Karpas-422 (cell line): ENCODE measurements at regions not wholly inside any gene's neighbourhood (a gene's known extent, or its start where the extent isn't known, plus 50 kb on each side); places are given as distances from the start of the nearest gene placed in this dataset.

ENCODE experiments used
- DNase-seq: peaks from one replicate; pipeline ENCODE4 v3.0.0-alpha.2; 2015
- H2AFZ ChIP-seq: fragments of 200-600 bp; sonication (generic); 2 replicates; pipeline ENCODE4 v1.6.1; 2014; ENCODE audit warnings: antibody characterized with exemption, low read length, mixed read lengths
- H3K27ac ChIP-seq: fragments of 200-600 bp; sonication (generic); 2 replicates; pipeline ENCODE4 v1.5.1; 2014; ENCODE audit warnings: mild to moderate bottlenecking, low read length, moderate library complexity
- H3K27me3 ChIP-seq: fragments of 200-600 bp; sonication (generic); 2 replicates; pipeline ENCODE4 v1.6.1; 2014; ENCODE audit warnings: low read length, mixed read lengths
- H3K36me3 ChIP-seq: fragments of 200-600 bp; sonication (generic); 2 replicates; pipeline ENCODE4 v1.6.1; 2014; ENCODE audit warnings: low read length, mixed read lengths; ENCODE audit not compliant: insufficient read depth
- H3K4me1 ChIP-seq: fragments of 200-600 bp; sonication (generic); 2 replicates; pipeline ENCODE4 v1.6.1; 2014; ENCODE audit warnings: mild to moderate bottlenecking, low read length, mixed read lengths
- H3K4me2 ChIP-seq: fragments of 200-600 bp; sonication (generic); 2 replicates; pipeline ENCODE4 v1.6.1; 2014; ENCODE audit warnings: low read length, low read depth, mild to moderate bottlenecking; ENCODE audit not compliant: poor library complexity, severe bottlenecking
- H3K4me3 ChIP-seq: fragments of 200-600 bp; sonication (generic); 2 replicates; pipeline ENCODE4 v1.5.1; 2014; ENCODE audit warnings: mild to moderate bottlenecking, antibody characterized with exemption, low read length, mixed read lengths
- H3K79me2 ChIP-seq: fragments of 200-600 bp; sonication (generic); 2 replicates; pipeline ENCODE4 v1.6.1; 2014; ENCODE audit warnings: mild to moderate bottlenecking, low read length, mixed read lengths
- H3K9ac ChIP-seq: fragments of 200-600 bp; sonication (generic); 2 replicates; pipeline ENCODE4 v1.6.0; 2014; ENCODE audit warnings: low read length
- H3K9me2 ChIP-seq: fragments of 200-600 bp; sonication (generic), shearing (Covaris generic); replicated peaks from 2 replicates; pipeline ENCODE4 v1.6.0; 2014; ENCODE audit warnings: mild to moderate bottlenecking, low read length, moderate library complexity; ENCODE audit not compliant: insufficient read depth
- H3K9me3 ChIP-seq: fragments of 300-700, 200-600 bp; sonication (generic); 2 replicates; pipeline ENCODE4 v1.6.1; 2014; ENCODE audit warnings: low read length, mixed read lengths
- H4K20me1 ChIP-seq: fragments of 200-600 bp; sonication (generic); 2 replicates; pipeline ENCODE4 v1.6.1; 2014; ENCODE audit warnings: mild to moderate bottlenecking, antibody characterized with exemption, low read length, low read depth; ENCODE audit not compliant: insufficient read depth

- H3K27me3 ChIP-seq: no peaks in the 10 kb centered on the region
- no peaks in the 10 kb centered on the region for H3K9me3 ChIP-seq
- H3K79me2 ChIP-seq: no peaks in the 10 kb centered on the region
- H3K36me3 ChIP-seq: no peaks in the 10 kb centered on the region
- no peaks in the 10 kb centered on the region for H4K20me1 ChIP-seq
- H3K9ac ChIP-seq: no peak overlapping the region
- no peak overlapping the region for H3K4me2 ChIP-seq
- H3K9me2 ChIP-seq: no peaks in the 10 kb centered on the region
- DNase-seq: no peak
- no peak overlapping the region for H3K4me3 ChIP-seq
- no peaks in the 10 kb centered on the region for H3K4me1 ChIP-seq
- no peak overlapping the region for H2AFZ ChIP-seq
- H3K27ac ChIP-seq: no peak overlapping the region
Observed at GRCh38 chr14:86597279-86597678, 1067.3 kb downstream of the FLRT2 start.

- Histone ChIP-seq H3K79me2 (no peaks in the 10 kb centered on the region), H3K9ac (no peak overlapping the region), H3K4me2 (no peak overlapping the region), H3K36me3 (no peaks in the 10 kb centered on the region), H3K4me3 (no peak overlapping the region), H2AFZ (no peak overlapping the region), H3K27ac (no peak overlapping the region), H3K9me2 (no peaks in the 10 kb centered on the region), H4K20me1 (no peaks in the 10 kb centered on the region), H3K9me3 (no peaks in the 10 kb centered on the region), H3K27me3 (no peaks in the 10 kb centered on the region), H3K4me1 (no peaks in the 10 kb centered on the region)
- no peak for DNase-seq
Observed at GRCh38 chr14:86596024-86596423, 1066.1 kb downstream of the FLRT2 start.

- Histone ChIP-seq H3K27me3 (no peaks in the 10 kb centered on the region), H3K9me3 (no peaks in the 10 kb centered on the region), H3K9me2 (no peaks in the 10 kb centered on the region), H3K79me2 (no peaks in the 10 kb centered on the region), H4K20me1 (no peaks in the 10 kb centered on the region), H3K4me2 (no peak overlapping the region), H3K4me1 (no peaks in the 10 kb centered on the region), H3K27ac (no peak overlapping the region), H3K36me3 (no peaks in the 10 kb centered on the region), H3K4me3 (no peak overlapping the region), H3K9ac (no peak overlapping the region), H2AFZ (no peak overlapping the region)
- no peak for DNase-seq
Observed at GRCh38 chr14:86575141-86575540, 1045.2 kb downstream of the FLRT2 start.

GRCh38 chr14:86574778-86575129 is 1044.8 kb downstream of the FLRT2 start:
- Histone ChIP-seq H3K4me3 (no peak overlapping the region), H2AFZ (no peak overlapping the region), H3K79me2 (no peaks in the 10 kb centered on the region), H3K4me2 (no peak overlapping the region), H3K27ac (no peak overlapping the region), H3K27me3 (no peaks in the 10 kb centered on the region), H3K9ac (no peak overlapping the region), H3K9me3 (no peaks in the 10 kb centered on the region), H3K36me3 (no peaks in the 10 kb centered on the region), H3K4me1 (no peaks in the 10 kb centered on the region), H4K20me1 (no peaks in the 10 kb centered on the region), H3K9me2 (no peaks in the 10 kb centered on the region)
- no peak for DNase-seq

- no peaks in the 10 kb centered on the region for H3K27me3 ChIP-seq
- no peak overlapping the region for H3K27ac ChIP-seq
- no peak overlapping the region for H3K9ac ChIP-seq
- H3K4me3 ChIP-seq: no peak overlapping the region
- no peaks in the 10 kb centered on the region for H3K9me3 ChIP-seq
- no peak overlapping the region for H3K4me2 ChIP-seq
- no peak overlapping the region for H2AFZ ChIP-seq
- H3K9me2 ChIP-seq: no peaks in the 10 kb centered on the region
- no peaks in the 10 kb centered on the region for H3K4me1 ChIP-seq
- no peaks in the 10 kb centered on the region for H3K79me2 ChIP-seq
- no peaks in the 10 kb centered on the region for H4K20me1 ChIP-seq
- no peak for DNase-seq
- H3K36me3 ChIP-seq: no peaks in the 10 kb centered on the region
Observed at GRCh38 chr14:86574051-86574777, 1044.3 kb downstream of the FLRT2 start.

GRCh38 chr14:86570371-86570770 is 1040.4 kb downstream of the FLRT2 start:
- Histone ChIP-seq H3K9me3 (no peaks in the 10 kb centered on the region), H3K4me1 (no peaks in the 10 kb centered on the region), H3K27me3 (no peaks in the 10 kb centered on the region), H3K36me3 (no peaks in the 10 kb centered on the region), H3K9ac (no peak overlapping the region), H3K27ac (no peak overlapping the region), H4K20me1 (no peaks in the 10 kb centered on the region), H2AFZ (no peak overlapping the region), H3K79me2 (no peaks in the 10 kb centered on the region), H3K9me2 (no peaks in the 10 kb centered on the region), H3K4me3 (no peak overlapping the region), H3K4me2 (no peak overlapping the region)
- DNase-seq: no peak

- H3K27me3 ChIP-seq: no peaks in the 10 kb centered on the region
- H3K4me2 ChIP-seq: no peak overlapping the region
- H3K9ac ChIP-seq: no peak overlapping the region
- no peaks in the 10 kb centered on the region for H3K9me3 ChIP-seq
- H3K36me3 ChIP-seq: no peaks in the 10 kb centered on the region
- no peak overlapping the region for H3K4me3 ChIP-seq
- peaks cover 3% of the 10 kb centered on the region; the same call in 1 of the 2 replicates for H3K4me1 ChIP-seq
- H4K20me1 ChIP-seq: no peaks in the 10 kb centered on the region
- no peak overlapping the region for H3K27ac ChIP-seq
- H3K79me2 ChIP-seq: no peaks in the 10 kb centered on the region
- H2AFZ ChIP-seq: no peak overlapping the region
- no peak for DNase-seq
- H3K9me2 ChIP-seq: no peaks in the 10 kb centered on the region
Observed at GRCh38 chr14:86543521-86543920, 1013.6 kb downstream of the FLRT2 start.

GRCh38 chr14:86541972-86542371 is 1012.0 kb downstream of the FLRT2 start:
- Histone ChIP-seq H3K27ac (no peak overlapping the region), H3K79me2 (no peaks in the 10 kb centered on the region), H3K36me3 (no peaks in the 10 kb centered on the region), H3K4me2 (no peak overlapping the region), H3K4me3 (no peak overlapping the region), H2AFZ (no peak overlapping the region), H3K27me3 (no peaks in the 10 kb centered on the region), H3K9ac (no peak overlapping the region), H3K9me2 (no peaks in the 10 kb centered on the region), H3K4me1 (peaks cover 3% of the 10 kb centered on the region; the same call in 1 of the 2 replicates), H4K20me1 (no peaks in the 10 kb centered on the region), H3K9me3 (no peaks in the 10 kb centered on the region)
- DNase-seq: no peak
